Stomach (tissue), 8 donors: ENCODE measurements at regions not wholly inside any gene's neighbourhood (a gene's known extent, or its start where the extent isn't known, plus 50 kb on each side); places are given as distances from the start of the nearest gene placed in this dataset.
A peak's percentile ranks its signal among the peaks of the same experiment; 100 is the strongest.

Source experiments
- DNase-seq, 2 donors: peaks; one replicate each; pipeline versions ENCODE4 v3.0.0 to v3.0.0-alpha.2; 2013 to 2019
- H3K27ac ChIP-seq, 5 donors: fragments of 200-600 bp in 4 of 5; sonication (generic) in 4 of 5; one replicate each; pipeline ENCODE4 v1.5.1; 2013 to 2019; ENCODE audit warnings: mild to moderate bottlenecking in 1 of 5, moderate library complexity in 1 of 5
- H3K27me3 ChIP-seq, 3 donors: fragments of 200-600 bp; sonication (generic); one replicate each; pipeline ENCODE4 v1.5.1; 2017 to 2019; ENCODE audit warnings: mixed run types in 1 of 3
- H3K36me3 ChIP-seq, 4 donors: fragments of 200-600 bp; sonication (generic); 1 replicate in 3 of 4; 2 replicates in 1 of 4; pipeline ENCODE4 v1.5.1; 2016 to 2019
- H3K4me1 ChIP-seq, 4 donors: fragments of 200-600 bp; sonication (generic); one replicate each; pipeline ENCODE4 v1.5.1; 2016 to 2019
- H3K4me3 ChIP-seq, 4 donors: fragments of 200-600 bp; sonication (generic) in 3 of 4; one replicate each; pipeline ENCODE4 v1.5.1; 2016 to 2019; ENCODE audit warnings: mild to moderate bottlenecking in 1 of 4
- H3K9me3 ChIP-seq, 4 donors: fragments of 200-600 bp; sonication (generic); one replicate each; pipeline ENCODE4 v1.5.1; 2016 to 2019
- EP300 ChIP-seq: sonication (generic); formaldehyde crosslinking; IDR thresholded peaks from one replicate; pipeline ENCODE4 v1.6.1; 2017; ENCODE audit warnings: antibody characterized with exemption
- POLR2A ChIP-seq, 4 donors: fragments of 450-650 bp; IDR thresholded peaks; one replicate each; pipeline ENCODE4 v1.6.1; 2016; ENCODE audit warnings: antibody characterized with exemption in 4 of 4, control low read depth in 2 of 4, mild to moderate bottlenecking in 1 of 4, moderate library complexity in 1 of 4
- POLR2AphosphoS5 ChIP-seq, 3 donors: sonication (generic); formaldehyde crosslinking; IDR thresholded peaks; one replicate each; pipeline ENCODE4 v1.6.1; 2016; ENCODE audit warnings: antibody characterized with exemption in 3 of 3
- WGBS, 5 donors: extraction: QIAGEN DNeasy Blood & Tissue Kit in 3 of 5; methylation state at CpG; one replicate each; pipeline versions ENCODE4 v1.1.5 to v1.1.7; 2013 to 2018; 5-methylcytosine and 5-hydroxymethylcytosine counted together
- intact Hi-C: fragments of 100-400 bp; cut with DNase I; formaldehyde crosslinking; loops from one replicate; pipeline ENCODE4 v1.15.1; 2023; ENCODE audit warnings: low total_unique reads
- TF ChIP-seq, protein P1 (sequence below), 7 experiments: fragments of 450-650 bp in 4 of 7; fragments of 200-600 bp in 3 of 7; sonication (generic) in 3 of 7; IDR thresholded peaks; one replicate each; pipeline ENCODE4 v1.5.1; 2016 to 2019; ENCODE audit warnings: antibody characterized with exemption in 7 of 7, control low read depth in 2 of 7, mild to moderate bottlenecking in 1 of 7
- donor health status: healthy with polysubstance abuse.
- donor health status: Bipolar disorder and iron deficiency.
- donor health status: healthy.

DNA sequence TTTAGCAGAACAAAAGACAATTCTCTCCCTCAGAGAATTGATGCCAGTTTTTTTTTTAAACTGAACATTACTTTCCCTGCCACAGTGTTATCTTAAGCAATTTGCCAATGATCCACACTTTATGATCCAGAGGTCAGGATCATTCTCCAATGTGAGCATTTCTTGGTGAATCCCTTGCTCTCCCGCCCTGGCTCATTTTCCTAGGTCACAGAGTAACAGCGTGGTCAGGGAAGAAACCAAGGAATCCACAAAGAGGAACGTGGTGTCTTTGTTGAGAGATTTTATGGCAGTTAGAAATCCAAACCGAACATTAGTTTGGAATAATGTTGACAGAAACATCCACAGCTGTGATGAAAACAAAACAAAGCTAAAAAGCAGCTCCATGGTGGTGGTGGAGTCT, 250.3 kb downstream of the TTC32 start:
- no peaks in the 10 kb centered on the region for H3K9me3 ChIP-seq
- H3K36me3 ChIP-seq = no peaks in the 10 kb centered on the region
- intact Hi-C loops = no loop called here
- H3K27me3 ChIP-seq = no peaks in the 10 kb centered on the region
- no peak overlapping the region for H3K4me3 ChIP-seq
- no peak overlapping the region for H3K27ac ChIP-seq
- no peak for DNase-seq
- H3K4me1 ChIP-seq = no peaks in the 10 kb centered on the region
- 59 to 77% (median 71%) methylated on average over 4 of the region's 4 CpGs for WGBS, 5 donors
- TF ChIP-seq, protein P1, sequence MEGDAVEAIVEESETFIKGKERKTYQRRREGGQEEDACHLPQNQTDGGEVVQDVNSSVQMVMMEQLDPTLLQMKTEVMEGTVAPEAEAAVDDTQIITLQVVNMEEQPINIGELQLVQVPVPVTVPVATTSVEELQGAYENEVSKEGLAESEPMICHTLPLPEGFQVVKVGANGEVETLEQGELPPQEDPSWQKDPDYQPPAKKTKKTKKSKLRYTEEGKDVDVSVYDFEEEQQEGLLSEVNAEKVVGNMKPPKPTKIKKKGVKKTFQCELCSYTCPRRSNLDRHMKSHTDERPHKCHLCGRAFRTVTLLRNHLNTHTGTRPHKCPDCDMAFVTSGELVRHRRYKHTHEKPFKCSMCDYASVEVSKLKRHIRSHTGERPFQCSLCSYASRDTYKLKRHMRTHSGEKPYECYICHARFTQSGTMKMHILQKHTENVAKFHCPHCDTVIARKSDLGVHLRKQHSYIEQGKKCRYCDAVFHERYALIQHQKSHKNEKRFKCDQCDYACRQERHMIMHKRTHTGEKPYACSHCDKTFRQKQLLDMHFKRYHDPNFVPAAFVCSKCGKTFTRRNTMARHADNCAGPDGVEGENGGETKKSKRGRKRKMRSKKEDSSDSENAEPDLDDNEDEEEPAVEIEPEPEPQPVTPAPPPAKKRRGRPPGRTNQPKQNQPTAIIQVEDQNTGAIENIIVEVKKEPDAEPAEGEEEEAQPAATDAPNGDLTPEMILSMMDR (IDR thresholded peaks at IDR 0.05) = no peak
- no peak for TF ChIP-seq POLR2A (IDR thresholded peaks at IDR 0.05)
- no peak for TF ChIP-seq EP300
- no peak for TF ChIP-seq POLR2AphosphoS5 (IDR thresholded peaks at IDR 0.05)

DNA sequence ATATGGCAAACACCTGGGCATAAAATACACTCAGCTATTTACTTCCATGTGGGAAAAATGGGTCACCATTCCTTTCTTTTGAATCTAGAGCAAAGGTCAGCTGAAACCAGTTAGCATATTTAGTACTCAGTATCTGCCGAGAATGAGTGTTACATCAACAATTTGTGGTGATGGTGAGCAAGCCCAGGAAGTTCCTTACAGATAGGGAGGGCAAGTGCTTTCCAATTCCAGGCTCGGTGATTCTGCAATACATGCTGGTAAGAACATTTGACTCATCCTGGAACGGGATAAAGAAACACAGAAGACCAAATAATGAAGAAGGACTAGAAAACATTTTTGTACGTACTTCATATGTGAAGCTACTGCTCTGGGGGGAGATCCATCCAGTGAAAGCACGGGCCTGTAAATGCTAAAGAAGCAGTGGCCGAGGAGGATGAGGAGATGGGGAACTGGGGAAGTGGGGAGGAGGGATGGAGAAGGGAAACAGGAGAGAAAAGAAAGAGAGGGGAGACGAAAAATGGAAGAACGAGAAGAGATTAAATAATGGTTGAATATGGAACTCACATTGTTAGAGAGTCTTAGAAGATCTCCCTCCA, 251.9 kb downstream of the TTC32 start:
- intact Hi-C loops = no loop called here

DNA sequence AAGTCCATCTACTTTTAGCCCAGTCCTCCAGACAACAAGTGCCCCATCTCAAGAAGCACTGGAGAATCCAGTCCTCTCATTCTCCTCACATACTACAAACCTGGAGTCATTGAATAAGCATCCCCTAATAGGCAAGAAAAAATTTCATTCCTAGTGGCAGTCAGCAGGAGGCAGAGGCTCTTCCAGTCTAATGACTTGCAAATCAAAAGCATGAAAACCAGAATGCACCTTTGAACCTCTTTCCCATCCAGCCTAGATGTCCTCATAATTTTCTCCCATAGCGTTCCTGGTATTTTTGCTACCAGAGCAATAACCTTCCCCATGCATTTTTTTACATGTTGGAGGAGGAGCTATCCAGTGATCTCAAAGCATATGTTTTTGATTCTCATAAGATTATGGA, 252.6 kb downstream of the TTC32 start:
- Histone ChIP-seq H3K36me3 (no peaks in the 10 kb centered on the region), H3K27ac (no peak overlapping the region), H3K9me3 (no peaks in the 10 kb centered on the region), H3K27me3 (no peaks in the 10 kb centered on the region), H3K4me1 (no peaks in the 10 kb centered on the region), H3K4me3 (no peak overlapping the region)
- no peak for DNase-seq
- WGBS, 5 donors = 89 to 100% (median 95%) methylated on average over 1 of the region's 1 CpG
- no peak for TF ChIP-seq POLR2AphosphoS5 (IDR thresholded peaks at IDR 0.05)
- no peak for TF ChIP-seq POLR2A (IDR thresholded peaks at IDR 0.05)
- TF ChIP-seq, protein P1 (IDR thresholded peaks at IDR 0.05) = no peak
- TF ChIP-seq EP300 = no peak
- intact Hi-C loops = no loop called here

More for the DNA sequence above, 251.9 kb downstream of the TTC32 start:
- H3K27me3 ChIP-seq = no peaks in the 10 kb centered on the region
- no peak overlapping the region for H3K4me3 ChIP-seq
- WGBS, 5 donors = 68 to 82% (median 76%) methylated on average over 8 of the region's 8 CpGs
- DNase-seq = no peak
- peak overlapping the region in 1 of 5 donors; percentile 16 for H3K27ac ChIP-seq
- TF ChIP-seq POLR2AphosphoS5 (IDR thresholded peaks at IDR 0.05) = peak in 1 of 3 donors; percentile 74
- TF ChIP-seq, protein P1 (IDR thresholded peaks at IDR 0.05) = no peak
- H3K9me3 ChIP-seq = no peaks in the 10 kb centered on the region
- no peaks in the 10 kb centered on the region for H3K36me3 ChIP-seq
- H3K4me1 ChIP-seq = no peaks in the 10 kb centered on the region

DNA sequence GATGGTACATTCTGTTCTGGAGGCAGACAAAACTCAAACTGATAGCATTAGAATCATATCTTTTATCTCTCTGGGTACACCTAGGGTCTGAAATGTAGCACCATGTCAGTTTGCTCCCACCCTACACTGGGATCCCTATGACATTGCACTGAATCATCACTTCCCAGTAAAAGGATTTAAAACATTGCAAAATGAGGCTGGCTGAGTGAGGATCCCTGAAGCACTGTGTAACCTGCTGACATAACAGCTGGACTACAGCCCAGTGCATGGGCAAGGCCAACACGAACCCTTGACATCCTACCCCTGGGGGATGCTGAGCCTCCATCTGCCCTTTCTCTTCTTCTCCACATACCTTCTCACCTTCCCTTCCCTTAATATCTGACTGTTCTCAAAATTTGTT, 253.2 kb downstream of the TTC32 start:
- 26 to 65% (median 36%) methylated on average over 1 of the region's 1 CpG for WGBS, 5 donors
- TF ChIP-seq EP300 (no peak), POLR2AphosphoS5 (IDR thresholded peaks at IDR 0.05) (peak in 1 of 3 donors; percentile 62), POLR2A (IDR thresholded peaks at IDR 0.05) (no peak)
- no peak for DNase-seq

DNA sequence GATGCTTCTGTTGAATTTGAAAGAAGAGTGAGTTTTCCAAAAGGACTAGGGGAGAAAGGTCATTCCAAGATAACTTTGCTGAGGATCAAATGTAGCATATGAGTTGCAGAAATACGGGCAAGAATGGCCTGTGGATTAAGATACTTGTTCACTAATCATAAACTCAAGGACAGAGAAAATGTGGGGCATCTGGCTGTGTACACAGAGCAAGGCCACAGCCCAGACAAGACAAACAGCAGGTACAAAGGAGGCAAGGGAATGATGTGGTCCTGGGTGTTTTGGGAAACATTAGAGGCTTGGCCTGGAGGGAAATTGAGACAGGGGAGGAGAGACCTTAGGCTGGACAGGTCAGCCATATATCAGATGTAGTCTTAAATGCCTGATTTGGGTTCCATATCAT, 254.8 kb downstream of the TTC32 start:
- no peaks in the 10 kb centered on the region for H3K9me3 ChIP-seq
- no peak overlapping the region for H3K27ac ChIP-seq
- no peaks in the 10 kb centered on the region for H3K36me3 ChIP-seq
- no peaks in the 10 kb centered on the region for H3K27me3 ChIP-seq
- DNase-seq = no peak
- no peak overlapping the region for H3K4me3 ChIP-seq
- no peak for TF ChIP-seq POLR2AphosphoS5 (IDR thresholded peaks at IDR 0.05)
- TF ChIP-seq, protein P1 (IDR thresholded peaks at IDR 0.05) = no peak
- TF ChIP-seq EP300 = no peak
- no peak for TF ChIP-seq POLR2A (IDR thresholded peaks at IDR 0.05)
- intact Hi-C loops = no loop called here
- 42 to 62% (median 54%) methylated on average over 1 of the region's 1 CpG for WGBS, 5 donors
- H3K4me1 ChIP-seq = no peaks in the 10 kb centered on the region

More for the DNA sequence above, 253.2 kb downstream of the TTC32 start:
- H3K9me3 ChIP-seq = no peaks in the 10 kb centered on the region
- H3K4me3 ChIP-seq = no peak overlapping the region
- no peaks in the 10 kb centered on the region for H3K27me3 ChIP-seq
- no peak overlapping the region for H3K27ac ChIP-seq
- H3K4me1 ChIP-seq = no peaks in the 10 kb centered on the region
- intact Hi-C loops = no loop called here
- no peaks in the 10 kb centered on the region for H3K36me3 ChIP-seq
